ENCODE measurements at regions not wholly inside any gene's neighbourhood (a gene's known extent, or its start where the extent isn't known, plus 50 kb on each side); places are given as distances from the start of the nearest gene placed in this dataset.
A peak's percentile ranks its signal among the peaks of the same experiment; 100 is the strongest.
"Not testable (repeated sequence)": the region's sequence is repeated elsewhere in the genome, so short reads cannot be mapped to it uniquely, and the experiment has no call there.

DNA sequence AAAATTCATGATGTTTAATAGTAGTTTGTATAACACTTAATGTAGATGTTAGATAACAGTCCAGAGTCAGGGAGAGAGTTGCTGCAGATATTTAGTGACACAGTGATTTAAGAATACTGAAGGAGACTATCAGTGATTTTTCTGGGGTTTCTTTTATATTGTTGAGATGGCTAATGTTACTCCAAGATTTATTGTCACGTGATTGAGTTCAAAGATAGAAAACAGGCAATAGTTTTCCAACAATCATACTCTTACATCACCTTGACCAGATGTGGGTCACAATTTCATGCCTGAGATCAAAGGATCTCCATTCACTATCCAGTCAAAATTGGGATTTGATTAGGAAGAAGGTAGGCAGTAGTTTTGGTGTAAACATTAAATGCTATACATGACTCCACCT is 580.0 kb upstream of the ARRDC3 start:
- DNase-seq, result no peak

DNA sequence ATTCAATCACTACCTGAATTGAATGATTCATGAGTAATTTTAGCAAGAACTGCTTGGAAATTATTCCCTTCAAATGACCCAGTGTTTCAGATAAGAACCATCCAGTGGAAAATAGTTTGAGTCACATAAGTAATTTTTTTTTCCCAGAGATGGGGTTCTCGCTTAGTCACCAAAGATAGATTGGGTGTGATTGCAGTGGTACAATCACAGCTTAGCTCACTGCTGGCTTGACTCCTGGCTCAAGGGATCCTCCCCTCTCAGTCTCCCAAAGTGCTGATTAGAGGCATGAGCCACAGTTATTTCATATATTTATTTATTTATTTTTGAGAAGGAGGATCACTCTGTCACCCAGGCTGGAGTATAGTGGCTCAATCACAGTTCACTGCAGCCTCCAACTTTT is 574.5 kb upstream of the ARRDC3 start:
- no peak for DNase-seq

DNA sequence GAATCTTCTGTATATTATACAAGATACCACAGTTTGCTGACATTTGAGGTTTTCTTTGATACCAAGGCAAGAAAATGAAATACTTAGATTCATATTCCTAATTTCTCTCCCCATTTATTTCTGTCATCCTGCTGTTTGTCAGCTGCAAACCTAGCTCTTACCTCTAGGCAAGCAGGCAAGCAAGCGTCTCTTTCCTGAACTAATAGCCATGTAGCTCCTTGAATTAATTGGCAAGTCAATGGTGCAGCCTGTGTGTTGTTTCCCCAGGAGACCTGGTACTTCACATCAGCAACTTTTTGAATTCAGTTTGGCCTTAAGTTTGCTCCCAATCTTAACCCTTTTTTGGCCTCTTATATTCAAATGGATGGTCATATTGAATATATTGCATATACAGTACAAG is 573.6 kb upstream of the ARRDC3 start:
- peak; percentile 23 for DNase-seq

DNA sequence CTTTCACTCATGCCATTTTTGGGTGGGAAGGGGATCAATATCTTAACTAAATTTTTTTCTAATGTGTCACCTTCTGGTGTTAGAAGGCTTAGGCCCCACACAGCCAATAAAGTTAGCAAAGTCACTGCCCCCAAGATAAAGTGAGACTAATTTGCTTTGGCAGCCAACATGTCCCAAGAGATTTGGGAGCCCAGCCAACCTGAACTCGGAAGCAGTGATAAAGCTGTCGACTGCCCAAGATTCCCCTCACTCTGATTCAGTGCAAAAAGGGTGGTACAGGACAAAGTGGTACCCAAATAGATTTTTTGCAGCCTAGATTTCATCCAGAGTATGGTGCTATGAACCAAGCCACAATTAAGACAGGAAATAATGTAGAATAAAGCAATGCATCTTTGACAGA is 572.5 kb upstream of the ARRDC3 start:
- peak; percentile 25 for DNase-seq

DNA sequence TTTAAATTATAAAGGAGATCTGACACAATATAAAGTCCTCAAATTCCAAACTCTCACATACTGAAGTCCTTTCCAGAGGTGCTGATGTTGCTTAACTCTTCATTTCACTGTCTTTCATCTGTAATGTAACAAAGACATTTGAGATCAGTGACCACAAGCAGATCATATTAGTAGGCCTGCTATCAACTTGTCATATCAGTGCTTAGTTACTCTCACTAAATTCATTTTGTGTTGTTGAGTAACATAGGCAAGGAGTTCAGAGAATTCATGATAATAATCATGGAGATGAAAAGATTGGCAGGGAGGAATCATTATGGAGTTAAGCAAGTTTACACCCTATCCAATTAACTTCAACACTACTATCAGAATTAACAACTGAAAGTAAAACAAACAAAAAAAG is 571.0 kb upstream of the ARRDC3 start:
- no peak for DNase-seq

DNA sequence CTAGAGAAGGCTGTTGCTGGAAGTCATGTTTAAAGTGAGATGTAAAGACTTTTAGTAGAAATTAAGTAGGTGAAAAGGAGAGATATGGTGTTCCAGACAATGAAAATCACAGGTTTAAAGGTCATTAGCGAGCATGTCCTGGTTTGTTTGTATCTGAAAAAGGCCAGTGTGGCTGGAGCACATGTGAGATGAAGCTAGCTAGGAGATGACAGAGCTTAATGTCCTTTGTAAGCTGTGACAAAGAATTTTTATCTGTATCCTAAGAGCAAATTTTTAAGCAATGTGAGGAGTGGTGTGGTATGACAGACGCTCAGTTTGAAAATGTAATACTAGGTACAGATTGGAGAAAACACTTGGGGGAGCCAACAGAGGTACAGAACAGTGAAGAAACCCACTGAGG is 567.2 kb upstream of the ARRDC3 start:
- DNase-seq, result no peak

GRCh38 chr5:91946870-91947269 is 563.8 kb upstream of the ARRDC3 start:
- no peak for DNase-seq

DNA sequence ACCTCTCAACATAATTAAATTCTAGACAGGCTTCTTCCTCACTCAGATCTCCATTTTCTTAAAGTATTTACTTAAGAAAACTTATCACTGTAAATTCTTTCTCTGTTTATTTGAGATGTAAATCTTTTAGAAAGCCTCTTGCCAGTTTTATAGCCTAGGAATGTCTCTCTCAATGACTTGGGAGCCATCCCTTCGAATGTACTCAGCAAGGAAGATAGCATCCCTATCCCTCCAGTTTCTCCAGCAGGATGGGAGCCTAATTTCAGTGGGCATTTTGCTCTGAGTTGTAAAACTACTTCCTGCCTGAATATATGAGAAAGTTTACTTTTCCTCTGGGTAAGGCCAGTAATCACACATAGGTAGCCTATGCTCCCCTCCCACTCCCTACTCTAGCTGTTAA is 558.5 kb upstream of the ARRDC3 start:
- DNase-seq, result no peak

DNA sequence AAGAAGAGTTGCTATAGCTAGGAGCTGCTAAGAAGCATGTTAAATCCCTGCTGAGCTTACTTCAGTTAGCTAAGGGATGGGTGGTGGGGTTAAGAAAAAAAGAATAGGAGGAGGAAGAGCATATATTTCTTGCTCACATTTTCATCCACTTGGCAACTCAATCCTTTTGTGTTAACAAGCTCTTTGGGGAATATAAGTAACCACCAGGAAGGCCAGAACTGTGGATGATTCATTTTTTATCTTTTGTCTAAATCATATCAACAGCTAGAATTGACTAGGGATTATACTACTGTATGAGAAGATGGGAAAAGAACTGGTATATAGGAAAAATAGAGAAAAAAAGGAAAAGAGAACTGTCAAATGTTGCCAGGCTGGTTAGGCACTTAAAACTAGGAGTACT is 555.3 kb upstream of the ARRDC3 start:
- no peak for DNase-seq

GRCh38 chr5:91937121-91937520 is 554.0 kb upstream of the ARRDC3 start:
- DNase-seq, result no peak

GRCh38 chr5:91929522-91929817 is 546.4 kb upstream of the ARRDC3 start:
- no peak for DNase-seq

DNA sequence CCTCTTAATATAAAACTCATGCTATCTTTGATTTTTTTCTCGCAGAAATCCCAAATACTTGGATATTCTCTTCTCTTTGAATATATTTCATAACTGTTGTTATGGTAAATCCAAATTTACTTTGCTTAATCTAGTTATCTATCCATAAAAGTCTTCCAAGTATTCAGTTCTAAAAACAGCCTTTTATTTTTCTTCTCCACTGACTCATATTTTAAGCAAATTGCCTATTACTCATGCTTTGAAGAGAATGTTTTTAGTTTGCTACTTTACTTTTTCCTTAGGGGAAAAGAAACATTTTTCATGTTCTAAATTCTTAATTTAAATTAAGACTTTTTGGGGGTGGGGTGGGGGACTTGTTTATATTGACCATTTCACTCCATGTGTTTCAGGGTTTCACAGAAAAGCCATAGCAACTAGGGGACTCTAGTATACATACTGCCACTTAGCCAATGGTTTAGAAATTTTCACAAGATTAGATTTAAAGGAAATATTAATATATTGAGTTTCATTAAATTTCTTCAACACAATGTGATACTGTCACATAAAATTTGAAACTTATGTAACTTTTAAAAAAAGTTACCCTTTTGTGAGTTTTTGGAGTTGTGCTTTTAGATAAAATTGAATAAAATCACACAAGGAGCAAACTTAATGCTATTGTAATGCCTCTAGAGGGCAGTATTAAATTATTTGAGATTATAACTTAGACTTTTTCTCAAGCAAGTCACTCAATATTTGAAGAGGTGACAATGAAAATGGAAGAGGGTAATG is 545.8 kb upstream of the ARRDC3 start:
- DNase-seq, result peak; percentile 37

DNA sequence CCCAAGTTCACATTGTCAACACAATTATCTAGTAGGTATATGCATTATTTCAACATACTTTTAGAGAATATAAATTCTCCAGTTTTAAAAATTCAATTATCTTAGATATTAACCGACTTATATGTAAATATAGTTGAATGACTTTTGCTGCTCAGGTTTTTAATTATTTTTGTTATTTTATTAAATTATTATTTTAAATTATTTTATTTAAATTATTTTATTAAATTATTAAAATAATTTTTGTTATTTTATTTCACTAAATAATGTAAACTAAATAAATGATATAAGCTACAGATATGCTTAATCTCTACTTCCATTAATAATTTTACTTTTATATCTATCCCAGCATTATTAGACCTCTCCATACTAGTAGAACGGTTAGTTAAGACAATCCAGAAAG is 544.3 kb upstream of the ARRDC3 start:
- no peak for DNase-seq

GRCh38 chr5:91925249-91925648 is 542.1 kb upstream of the ARRDC3 start:
- DNase-seq, result no peak

- DNase-seq, result not testable (repeated sequence)
These were observed 534.1 kb upstream of the ARRDC3 start for GRCh38 chr5:91917037-91917814.

DNA sequence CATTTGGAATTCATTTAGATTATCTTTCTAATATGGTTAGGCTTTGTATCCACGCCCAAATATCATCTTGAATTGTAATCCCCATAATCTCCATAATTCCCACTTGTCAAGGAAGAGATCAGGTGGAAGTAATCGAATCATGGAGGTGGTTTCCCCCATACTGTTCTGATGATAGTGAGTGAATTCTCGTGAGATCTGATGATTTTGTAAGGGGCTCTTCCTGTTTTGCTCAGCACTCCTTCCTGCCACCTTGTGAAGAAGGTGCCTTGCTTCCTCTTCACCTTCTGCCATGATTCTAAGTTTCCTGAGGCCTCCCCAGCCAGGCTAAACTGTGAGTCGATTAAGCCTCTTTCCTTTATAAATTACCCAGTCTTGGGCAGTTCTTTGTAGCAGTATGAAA is 527.5 kb upstream of the ARRDC3 start:
- no peak for DNase-seq

GRCh38 chr5:91910247-91910646 is 527.1 kb upstream of the ARRDC3 start:
- no peak for DNase-seq

DNA sequence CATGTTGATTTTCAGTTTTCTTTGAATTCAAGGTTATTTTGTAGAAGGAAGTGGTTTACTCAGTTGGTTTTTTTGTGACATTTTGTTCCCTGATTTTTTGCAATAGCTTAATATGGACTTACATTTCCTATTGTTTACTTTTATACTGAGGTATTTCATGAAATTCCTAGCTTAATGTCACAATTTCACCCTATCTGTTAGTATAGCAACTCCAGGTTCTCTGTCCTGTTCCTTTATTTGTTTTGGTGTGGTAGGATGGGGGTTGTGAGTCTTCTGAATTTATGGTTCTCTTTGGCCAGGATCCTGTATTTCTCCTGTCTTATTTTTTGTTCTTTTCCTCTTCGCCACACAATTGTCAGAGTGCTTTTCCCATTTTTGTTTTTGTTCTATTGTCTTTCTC is 523.4 kb upstream of the ARRDC3 start:
- no peak for DNase-seq

DNA sequence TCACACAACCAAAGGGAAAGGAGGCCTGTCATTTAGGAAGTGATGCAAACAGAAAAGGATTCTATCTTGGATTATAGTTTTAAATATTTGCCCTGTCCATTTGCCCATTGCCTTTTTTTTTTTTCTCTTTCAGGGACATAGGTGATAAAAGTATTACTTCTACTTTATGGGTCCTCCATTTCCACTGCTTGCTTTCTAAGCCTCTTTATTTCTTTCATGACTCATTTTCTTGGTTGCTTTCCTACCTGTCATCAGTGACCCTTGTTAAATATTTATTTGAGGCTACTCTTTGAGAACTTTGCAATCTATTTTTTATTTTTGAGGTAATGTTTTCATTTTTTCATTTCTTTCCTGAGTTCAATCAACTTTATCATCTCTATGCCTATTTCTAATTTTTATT is 522.9 kb upstream of the ARRDC3 start:
- no peak for DNase-seq

GRCh38 chr5:91898898-91899297 is 515.8 kb upstream of the ARRDC3 start:
- peak; percentile 88 for DNase-seq

DNA sequence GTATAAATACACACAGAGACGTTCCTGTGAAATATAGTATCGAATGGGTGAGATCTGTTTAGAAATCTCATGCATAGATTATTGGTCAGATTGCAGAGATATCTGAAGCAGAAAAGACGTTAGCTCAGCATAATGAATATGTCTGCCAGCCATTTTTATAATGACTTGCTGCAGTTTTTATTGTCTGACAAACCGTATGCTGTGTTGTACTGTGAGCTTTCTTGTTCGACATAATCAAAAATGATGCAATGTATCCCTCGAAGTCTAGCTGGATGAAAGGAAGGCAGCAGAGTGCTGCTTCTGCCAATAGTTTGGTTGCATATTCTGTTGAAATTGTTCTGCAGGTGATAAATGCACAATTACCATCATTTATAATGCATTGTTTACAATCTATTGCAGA is 514.9 kb upstream of the ARRDC3 start:
- no peak for DNase-seq

DNA sequence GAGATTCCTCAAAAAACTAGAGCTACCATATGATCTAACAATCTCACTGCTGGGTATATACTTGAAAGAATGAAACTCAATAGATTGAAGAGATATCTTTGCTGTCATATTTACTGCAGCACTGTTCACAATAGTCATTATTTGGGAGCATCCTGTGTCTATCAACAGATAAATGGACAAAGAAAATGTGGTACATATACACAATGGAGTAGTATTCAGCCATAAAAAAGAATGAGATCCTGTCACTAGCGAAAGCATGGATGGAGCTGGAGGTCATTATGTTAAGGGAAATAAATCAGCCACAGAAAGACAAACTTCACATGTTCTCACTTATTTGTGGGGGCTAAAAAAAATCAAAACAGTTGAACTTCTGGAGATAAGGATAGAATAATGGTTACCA is 505.7 kb upstream of the ARRDC3 start:
- no peak for DNase-seq

GRCh38 chr5:91885291-91886265 is 502.5 kb upstream of the ARRDC3 start:
- DNase-seq, result peak; percentile 90

DNA sequence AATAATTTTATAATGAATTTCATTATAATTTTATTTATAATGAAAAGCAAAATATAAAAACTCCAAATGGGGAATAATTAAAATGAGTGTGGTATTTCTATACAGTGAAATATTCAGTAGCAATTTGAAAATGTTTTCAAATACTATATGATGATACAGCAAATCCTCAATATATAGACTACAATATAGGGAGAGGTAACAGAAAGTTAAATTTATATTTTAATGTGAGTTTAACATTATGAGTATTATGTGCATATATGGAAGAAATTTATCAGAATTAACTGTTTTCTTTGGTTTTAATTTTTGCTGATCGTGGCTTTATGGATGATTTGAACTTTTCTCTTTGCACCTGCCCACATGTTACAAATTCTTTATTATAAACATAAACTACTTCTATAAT is 500.9 kb upstream of the ARRDC3 start:
- no peak for DNase-seq

All from NCI-H2171 treated with DMSO at 0.1 percent for 48 hours (cell line).